Left lobe of liver (tissue), 2 donors: ENCODE measurements at regions not wholly inside any gene's neighbourhood (a gene's known extent, or its start where the extent isn't known, plus 50 kb on each side); places are given as distances from the start of the nearest gene placed in this dataset.
"Not testable (repeated sequence)": the region's sequence is repeated elsewhere in the genome, so short reads cannot be mapped to it uniquely, and the experiment has no call there.

Experiments
- ATAC-seq: fragments of 200-7000 bp; cut with Tn5 transposase; one replicate; pipeline ENCODE4 v1.9.1; 2020; ENCODE audit warnings: mild to moderate bottlenecking, moderate library complexity
- DNase-seq: peaks from one replicate; pipeline ENCODE4 v3.0.0-alpha.2; 2020; ENCODE audit warnings: low spot score
- donor health status: DM: no; HTN: no; CAD: no; lungs with moderate emphysema.
- donor health status: DM: no; HTN: yes; CAD: no.

GRCh38 chr2:168300460-168300859, 53.1 kb upstream of the STK39 start:
- no peak for DNase-seq

GRCh38 chr2:168304024-168304681, 56.8 kb upstream of the STK39 start:
- ATAC-seq: no peak
- no peak for DNase-seq

More at GRCh38 chr2:168300460-168300859, 53.1 kb upstream of the STK39 start:
- no peak for ATAC-seq

DNA sequence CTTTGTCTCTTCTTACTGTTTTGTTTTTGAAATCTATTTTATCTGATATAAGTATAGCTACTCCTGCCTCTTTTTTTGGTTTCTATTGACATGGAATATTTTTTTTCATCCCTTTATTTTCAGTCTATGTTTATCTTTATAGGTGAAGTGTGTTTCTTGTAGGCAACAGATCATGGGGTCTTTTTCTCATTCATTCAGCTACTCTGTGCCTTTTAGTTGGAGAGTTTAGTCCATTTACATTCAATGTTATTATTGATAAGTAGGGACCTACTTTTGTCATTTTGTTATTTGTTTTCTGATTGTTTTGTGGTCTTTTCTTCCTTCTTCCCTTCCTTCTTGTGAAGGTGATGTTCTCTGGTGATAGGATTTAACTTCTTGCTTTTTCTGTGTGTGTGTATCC, 60.0 kb upstream of the STK39 start:
- DNase-seq (no peak), ATAC-seq (no peak)

DNA sequence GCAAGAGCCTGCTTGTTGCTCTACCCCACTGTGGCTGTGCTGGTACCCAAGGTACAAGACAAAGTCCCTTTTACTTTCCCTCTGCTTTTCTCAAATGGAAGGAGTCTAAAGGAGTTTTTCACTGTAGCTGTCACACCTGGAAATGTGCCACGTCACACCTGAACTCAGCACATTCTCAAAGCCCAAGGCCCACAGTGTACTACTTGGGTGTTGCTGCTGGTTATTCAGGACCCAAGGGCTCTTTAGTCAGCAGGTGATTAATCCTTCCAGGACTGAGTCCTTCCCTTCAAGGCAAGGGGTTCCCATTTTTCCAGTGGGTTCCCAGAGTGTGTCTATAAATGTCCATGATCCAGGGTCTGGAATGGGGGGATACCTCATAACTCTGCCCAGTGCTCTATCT, 63.2 kb upstream of the STK39 start:
- DNase-seq (no peak), ATAC-seq (no peak)

GRCh38 chr2:168311261-168311910, 64.0 kb upstream of the STK39 start:
- DNase-seq (no peak), ATAC-seq (no peak)

- ATAC-seq: no peak
- no peak for DNase-seq
These were observed 64.8 kb upstream of the STK39 start for GRCh38 chr2:168312036-168312822.

DNA sequence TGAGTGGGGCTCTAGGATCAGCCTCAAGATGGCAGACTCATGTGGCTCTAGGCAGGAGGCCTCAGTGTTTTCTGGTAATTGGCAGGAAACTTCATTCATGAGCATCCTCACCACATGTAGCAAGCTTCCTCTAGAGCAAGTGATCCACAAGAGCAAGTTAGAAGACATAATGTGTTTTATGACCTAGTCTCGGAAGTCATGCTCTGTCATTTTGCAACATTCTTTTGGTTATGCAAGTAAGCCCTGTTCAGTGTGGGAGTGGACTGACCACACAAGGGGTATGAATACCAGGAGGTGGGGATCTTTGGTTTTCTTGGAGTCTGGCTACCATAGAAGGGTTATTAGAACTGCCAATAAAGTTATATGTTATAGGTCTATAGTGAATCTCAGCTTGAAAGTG, 66.8 kb upstream of the STK39 start:
- no peak for ATAC-seq
- DNase-seq: no peak

- ATAC-seq (no peak), DNase-seq (no peak)
These were observed 68.1 kb upstream of the STK39 start for GRCh38 chr2:168315331-168316072.

GRCh38 chr2:168316073-168316440, 68.7 kb upstream of the STK39 start:
- DNase-seq (no peak), ATAC-seq (no peak)

DNA sequence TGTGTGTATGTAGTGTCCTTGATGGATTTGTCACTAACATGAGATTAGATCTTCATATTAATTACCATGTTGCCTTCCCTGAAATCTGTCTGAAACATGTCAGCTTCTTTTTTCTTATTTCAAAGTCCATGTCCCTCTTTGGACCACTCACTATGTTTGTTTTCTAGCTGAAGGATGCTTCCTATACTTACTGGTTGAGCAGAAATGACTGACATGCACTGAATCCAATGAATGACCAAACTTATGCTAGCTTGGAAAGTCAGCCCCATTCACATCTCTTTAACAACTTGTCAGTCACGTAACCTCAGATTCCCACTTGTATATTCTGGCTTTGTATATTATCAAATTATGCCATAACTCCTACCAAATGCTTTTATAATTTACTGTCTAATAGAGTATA, 69.9 kb upstream of the STK39 start:
- ATAC-seq: no peak

GRCh38 chr2:168320267-168320666, 72.9 kb upstream of the STK39 start:
- ATAC-seq (no peak), DNase-seq (no peak)

More for the DNA sequence above, 69.9 kb upstream of the STK39 start:
- DNase-seq: no peak

GRCh38 chr2:168322325-168323007, 75.1 kb upstream of the STK39 start:
- DNase-seq: no peak
- ATAC-seq: no peak

- no peak for DNase-seq
- ATAC-seq: no peak
These were observed 76.2 kb upstream of the STK39 start for GRCh38 chr2:168323529-168324021.

DNA sequence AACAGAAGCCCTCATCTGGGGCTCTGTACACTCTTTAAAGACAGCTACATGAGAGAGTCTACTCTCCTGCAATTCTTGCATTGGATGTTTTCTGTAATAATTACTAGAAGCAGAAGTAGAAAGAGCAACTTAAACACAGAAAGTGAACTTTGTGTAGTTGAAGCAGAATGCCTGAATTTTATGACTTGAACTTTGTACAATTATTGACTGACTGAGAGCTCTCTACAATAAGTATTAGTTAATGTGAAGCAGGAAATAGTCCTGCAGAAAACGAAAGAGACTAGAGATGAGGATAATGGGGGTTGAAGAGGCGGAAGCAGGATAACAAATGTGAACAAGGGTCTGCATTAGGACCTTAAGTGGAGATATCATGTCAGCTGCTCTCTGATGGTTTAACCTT, 79.2 kb upstream of the STK39 start:
- peak; percentile 54 for ATAC-seq
- no peak for DNase-seq

GRCh38 chr2:168327328-168327727, 79.9 kb upstream of the STK39 start:
- DNase-seq (no peak), ATAC-seq (no peak)

DNA sequence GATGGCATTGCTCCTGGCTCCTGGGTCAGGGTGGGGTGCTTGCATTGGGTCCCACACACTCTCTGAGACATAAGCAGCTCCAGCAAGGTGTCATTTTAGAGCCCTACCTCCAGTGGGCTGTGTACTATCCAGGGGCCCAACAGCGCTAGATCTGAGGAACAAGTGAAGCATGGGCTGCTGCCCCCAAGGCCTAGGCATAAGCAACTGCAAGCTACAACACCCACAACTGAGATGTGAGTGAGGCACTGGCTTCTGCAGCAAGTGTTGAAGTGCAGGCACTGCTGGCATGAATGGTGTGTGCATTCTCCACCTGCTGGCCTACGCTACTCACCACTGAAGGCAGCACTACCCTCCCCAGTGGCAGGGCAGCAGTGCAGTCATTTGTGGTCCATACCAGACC, 81.0 kb upstream of the STK39 start:
- ATAC-seq: no peak

DNA sequence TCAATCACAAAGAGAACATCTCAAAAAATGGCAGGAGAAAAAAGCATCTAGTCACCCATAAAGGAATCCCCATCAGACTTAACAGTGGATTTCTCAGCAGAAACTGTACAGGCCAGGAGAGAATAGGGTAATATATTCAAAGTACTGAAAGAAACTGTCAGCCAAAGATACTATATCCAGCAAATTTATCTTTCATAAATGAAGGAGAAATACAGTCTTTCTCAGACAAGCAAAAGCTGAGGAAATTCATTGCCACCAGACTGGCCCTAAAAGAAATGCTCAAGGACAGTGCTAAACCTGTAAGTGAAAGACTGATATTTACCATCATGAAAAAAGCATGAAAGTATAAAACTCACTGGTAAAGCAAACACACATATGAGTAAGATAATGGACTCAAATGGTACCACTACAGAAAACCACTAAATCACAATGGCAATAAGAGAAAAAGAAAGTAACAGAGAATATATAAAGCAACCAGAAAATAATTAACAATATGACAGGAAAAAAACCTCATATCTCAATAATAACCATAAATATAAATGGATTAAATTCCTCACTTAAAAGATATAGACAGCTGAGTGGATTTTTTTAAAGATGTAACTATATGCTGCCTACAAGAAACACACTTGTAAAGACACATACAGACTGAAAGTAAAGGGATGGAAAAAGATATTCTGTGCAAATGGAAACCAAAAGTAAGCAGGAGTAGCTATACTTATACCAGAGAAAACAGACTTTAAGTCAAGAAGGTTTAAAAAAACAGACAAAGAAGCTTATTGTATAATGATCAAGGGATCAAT, 83.4 kb upstream of the STK39 start:
- no peak for ATAC-seq
- DNase-seq: no peak

More for the DNA sequence above, 81.0 kb upstream of the STK39 start:
- no peak for DNase-seq

DNA sequence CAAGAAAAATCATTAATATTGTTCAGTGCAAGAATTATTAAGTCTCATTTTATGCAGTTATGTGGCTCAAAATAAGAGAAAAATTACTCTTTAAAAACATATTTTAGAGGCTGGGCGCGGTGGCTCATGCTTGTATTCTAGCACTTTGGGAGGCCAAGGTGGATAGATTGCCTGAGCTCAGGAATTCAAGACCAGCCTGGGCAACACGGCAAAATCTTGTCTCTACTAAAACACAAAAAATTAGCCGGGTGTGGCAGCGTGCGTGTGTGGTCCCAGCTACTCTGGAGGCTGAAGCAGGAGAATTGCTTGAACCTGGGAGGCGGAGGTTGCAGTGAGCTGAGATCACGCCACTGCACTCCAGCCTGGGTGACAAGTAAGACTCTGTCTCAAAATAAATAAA, 87.9 kb upstream of the STK39 start:
- not testable (repeated sequence) for DNase-seq, ATAC-seq

DNA sequence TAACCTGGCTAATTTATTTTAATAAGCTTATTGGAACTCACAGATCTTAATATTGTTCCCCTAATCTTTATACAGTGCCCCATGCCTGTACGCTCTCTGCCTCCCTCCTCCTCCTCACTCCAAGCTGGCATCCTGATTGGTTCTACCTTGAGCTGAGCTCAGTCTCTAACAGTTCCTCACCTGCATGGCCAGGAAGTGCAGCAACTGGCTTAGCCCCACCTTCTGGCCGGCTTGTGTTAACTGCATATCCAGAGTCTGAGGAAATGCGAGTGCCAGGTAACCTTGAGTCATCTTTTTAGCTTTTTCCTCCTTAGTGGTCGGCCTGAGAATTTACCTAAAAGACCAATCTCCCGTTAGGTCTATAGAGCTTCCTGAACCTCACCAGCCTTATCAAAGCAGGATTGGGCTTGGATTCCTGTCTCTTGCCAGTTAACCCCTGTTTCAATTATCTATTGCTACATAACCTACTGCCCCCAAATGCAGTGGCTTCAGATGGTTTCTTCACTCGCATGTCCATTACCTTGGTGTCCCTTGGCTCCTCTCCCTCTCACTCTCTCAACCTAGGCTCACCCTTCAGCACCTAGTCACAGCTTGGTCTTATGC, 89.5 kb upstream of the STK39 start:
- DNase-seq (peak; percentile 48), ATAC-seq (peak; percentile 94)
